Tibial artery (tissue), 4 donors: ENCODE measurements at regions not wholly inside any gene's neighbourhood (a gene's known extent, or its start where the extent isn't known, plus 50 kb on each side); places are given as distances from the start of the nearest gene placed in this dataset.

Experiments
- DNase-seq, 2 donors: peaks; one replicate each; pipeline ENCODE4 v3.0.0-alpha.2; 2019
- H3K27ac ChIP-seq, 2 donors: fragments of 200-600 bp; sonication (generic) in 1 of 2; 1 replicate in 1 of 2; 2 replicates in 1 of 2; pipeline ENCODE4 v1.5.1; 2018 to 2019; ENCODE audit warnings: mild to moderate bottlenecking in 1 of 2
- H3K27me3 ChIP-seq, 2 donors: fragments of 200-600 bp; sonication (generic) in 1 of 2; one replicate each; pipeline versions ENCODE4 v1.5.1 to v1.6.0; 2016 to 2019
- H3K36me3 ChIP-seq, 3 donors: fragments of 200-600 bp; sonication (generic) in 2 of 3; one replicate each; pipeline ENCODE4 v1.5.1; 2016 to 2019; ENCODE audit warnings: mild to moderate bottlenecking in 2 of 3
- H3K4me1 ChIP-seq, 4 donors: fragments of 200-600 bp; sonication (generic) in 2 of 4; 1 replicate in 3 of 4; 2 replicates in 1 of 4; pipeline ENCODE4 v1.5.1; 2016 to 2019
- H3K4me3 ChIP-seq, 2 donors: fragments of 200-600 bp; sonication (generic) in 1 of 2; 1 replicate in 1 of 2; 2 replicates in 1 of 2; pipeline ENCODE4 v1.5.1; 2018 to 2019; ENCODE audit warnings: mild to moderate bottlenecking in 2 of 2
- H3K9me3 ChIP-seq, 3 donors: fragments of 200-600 bp; sonication (generic) in 1 of 3; one replicate each; pipeline ENCODE4 v1.5.1; 2016 to 2019
- CTCF ChIP-seq, 2 experiments: fragments of 200-600 bp in 1 of 2; fragments of 450-650 bp in 1 of 2; IDR thresholded peaks; one replicate each; pipeline ENCODE4 v1.5.1; 2017 to 2019; ENCODE audit warnings: antibody characterized with exemption in 2 of 2, mild to moderate bottlenecking in 1 of 2, moderate library complexity in 1 of 2
- intact Hi-C: fragments of 100-400 bp; cut with DNase I; formaldehyde crosslinking; loops from one replicate; pipeline ENCODE4 v1.15.0; 2023; ENCODE audit warnings: low total_unique reads

- H3K4me1 ChIP-seq: no peaks in the 10 kb centered on the region
- H3K9me3 ChIP-seq: peaks cover 0 to 8% (median 0%) of the 10 kb centered on the region in 3 donors
- H3K4me3 ChIP-seq: no peak overlapping the region
- H3K36me3 ChIP-seq: no peaks in the 10 kb centered on the region
- DNase-seq: no peak
- no peaks in the 10 kb centered on the region for H3K27me3 ChIP-seq
- H3K27ac ChIP-seq: no peak overlapping the region
- no peak for TF ChIP-seq CTCF (IDR thresholded peaks at IDR 0.05)
- intact Hi-C loops: no loop called here
Measured at GRCh38 chr13:79874396-79875360, 393.7 kb downstream of the NDFIP2 start.

- Histone ChIP-seq H3K4me3 (no peak overlapping the region), H3K4me1 (no peaks in the 10 kb centered on the region), H3K27ac (no peak overlapping the region), H3K27me3 (no peaks in the 10 kb centered on the region), H3K36me3 (no peaks in the 10 kb centered on the region), H3K9me3 (peaks cover 0 to 7% (median 0%) of the 10 kb centered on the region in 3 donors)
- TF ChIP-seq CTCF (IDR thresholded peaks at IDR 0.05): no peak
- intact Hi-C loops: no loop called here
- DNase-seq: no peak
Measured at GRCh38 chr13:79871594-79871993, 390.6 kb downstream of the NDFIP2 start.

- Histone ChIP-seq H3K4me1 (no peaks in the 10 kb centered on the region), H3K4me3 (no peak overlapping the region), H3K27ac (no peak overlapping the region), H3K36me3 (no peaks in the 10 kb centered on the region), H3K9me3 (no peaks in the 10 kb centered on the region), H3K27me3 (no peaks in the 10 kb centered on the region)
- intact Hi-C loops: no loop called here
- TF ChIP-seq CTCF (IDR thresholded peaks at IDR 0.05): no peak
- no peak for DNase-seq
Measured at GRCh38 chr13:79870766-79871165, 389.8 kb downstream of the NDFIP2 start.

GRCh38 chr13:79870123-79870522 lies 389.2 kb downstream of the NDFIP2 start:
- H3K4me3 ChIP-seq: no peak overlapping the region
- intact Hi-C loops: no loop called here
- no peak for DNase-seq
- H3K9me3 ChIP-seq: no peaks in the 10 kb centered on the region
- TF ChIP-seq CTCF (IDR thresholded peaks at IDR 0.05): no peak
- H3K36me3 ChIP-seq: no peaks in the 10 kb centered on the region
- H3K27ac ChIP-seq: no peak overlapping the region
- no peaks in the 10 kb centered on the region for H3K27me3 ChIP-seq
- H3K4me1 ChIP-seq: no peaks in the 10 kb centered on the region

- no peaks in the 10 kb centered on the region for H3K36me3 ChIP-seq
- no peaks in the 10 kb centered on the region for H3K27me3 ChIP-seq
- H3K4me3 ChIP-seq: no peak overlapping the region
- H3K4me1 ChIP-seq: no peaks in the 10 kb centered on the region
- H3K9me3 ChIP-seq: no peaks in the 10 kb centered on the region
- no peak overlapping the region for H3K27ac ChIP-seq
- TF ChIP-seq CTCF (IDR thresholded peaks at IDR 0.05): no peak
- intact Hi-C loops: no loop called here
- no peak for DNase-seq
Measured at GRCh38 chr13:79869326-79869725, 388.4 kb downstream of the NDFIP2 start.
